ENCODE measurements at regions not wholly inside any gene's neighbourhood (a gene's known extent, or its start where the extent isn't known, plus 50 kb on each side); places are given as distances from the start of the nearest gene placed in this dataset.

DNA sequence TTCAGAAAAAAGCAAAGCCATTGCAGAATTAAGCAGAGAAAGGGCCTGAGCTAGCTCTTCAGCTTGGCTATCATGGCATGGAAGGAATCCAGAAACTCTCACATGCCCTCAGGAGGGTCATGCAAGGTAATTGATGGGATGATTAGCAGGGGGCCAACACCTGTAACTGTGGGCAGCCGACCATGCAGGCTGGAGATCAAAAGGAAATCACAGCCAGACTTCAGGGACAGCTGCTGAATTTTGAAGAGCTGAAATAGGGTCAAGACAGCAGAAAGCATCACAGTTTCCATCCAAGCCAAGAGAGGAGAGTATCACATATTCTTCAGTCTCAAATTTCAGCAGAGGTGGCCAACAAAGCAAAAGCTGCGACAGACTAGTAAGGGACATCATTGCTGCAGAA, 239.6 kb upstream of the STEAP1 start:
- peaks cover 14% of the 10 kb centered on the region for H3K27me3 Mint-ChIP-seq (ENCODE audit: insufficient read depth, unreplicated experiment)

DNA sequence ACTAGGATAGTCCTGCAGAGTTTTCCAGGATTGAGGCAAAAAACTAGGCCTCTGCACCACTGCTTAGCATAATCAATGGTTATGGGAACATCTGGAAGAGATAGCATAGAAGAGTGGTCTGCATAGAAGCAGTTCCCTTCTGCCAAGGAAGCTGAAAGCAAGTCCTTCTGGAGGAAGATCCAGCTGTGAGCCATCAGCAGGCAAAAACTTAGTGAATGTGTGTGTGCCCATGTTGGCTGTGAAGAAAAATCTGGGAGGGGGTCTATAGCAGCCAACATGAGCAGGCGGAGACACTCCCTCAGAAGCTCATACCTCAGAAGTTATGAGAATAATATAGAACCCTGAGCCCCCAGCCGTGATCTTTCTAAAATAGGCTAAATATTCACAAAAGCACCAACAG, 228.1 kb upstream of the STEAP1 start:
- no peak for DNase-seq (ENCODE audit: unreplicated experiment)
- Mint-ChIP-seq H3K9me3 (ENCODE audit: unreplicated experiment) (no peaks in the 10 kb centered on the region), H3K27ac (ENCODE audit: low read depth, unreplicated experiment) (no peak overlapping the region), H3K36me3 (ENCODE audit: insufficient read depth, unreplicated experiment) (peaks cover 7% of the 10 kb centered on the region), H3K4me3 (ENCODE audit: unreplicated experiment) (no peak overlapping the region), H3K27me3 (ENCODE audit: insufficient read depth, unreplicated experiment) (no peaks in the 10 kb centered on the region), H3K4me1 (ENCODE audit: insufficient read depth, unreplicated experiment) (no peaks in the 10 kb centered on the region)
- POLR2A ChIA-PET: no interaction called here
- TF ChIP-seq, protein P1, sequence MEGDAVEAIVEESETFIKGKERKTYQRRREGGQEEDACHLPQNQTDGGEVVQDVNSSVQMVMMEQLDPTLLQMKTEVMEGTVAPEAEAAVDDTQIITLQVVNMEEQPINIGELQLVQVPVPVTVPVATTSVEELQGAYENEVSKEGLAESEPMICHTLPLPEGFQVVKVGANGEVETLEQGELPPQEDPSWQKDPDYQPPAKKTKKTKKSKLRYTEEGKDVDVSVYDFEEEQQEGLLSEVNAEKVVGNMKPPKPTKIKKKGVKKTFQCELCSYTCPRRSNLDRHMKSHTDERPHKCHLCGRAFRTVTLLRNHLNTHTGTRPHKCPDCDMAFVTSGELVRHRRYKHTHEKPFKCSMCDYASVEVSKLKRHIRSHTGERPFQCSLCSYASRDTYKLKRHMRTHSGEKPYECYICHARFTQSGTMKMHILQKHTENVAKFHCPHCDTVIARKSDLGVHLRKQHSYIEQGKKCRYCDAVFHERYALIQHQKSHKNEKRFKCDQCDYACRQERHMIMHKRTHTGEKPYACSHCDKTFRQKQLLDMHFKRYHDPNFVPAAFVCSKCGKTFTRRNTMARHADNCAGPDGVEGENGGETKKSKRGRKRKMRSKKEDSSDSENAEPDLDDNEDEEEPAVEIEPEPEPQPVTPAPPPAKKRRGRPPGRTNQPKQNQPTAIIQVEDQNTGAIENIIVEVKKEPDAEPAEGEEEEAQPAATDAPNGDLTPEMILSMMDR (IDR thresholded peaks at IDR 0.05; ENCODE audit: unreplicated experiment): no peak
- BruUV-seq (replicated peaks): no TSS peak
- CTCF ChIA-PET: no interaction called here
- intact Hi-C loops (cut with micrococcal nuclease): no loop called here

More for the DNA sequence above, 239.6 kb upstream of the STEAP1 start:
- H3K4me1 Mint-ChIP-seq (ENCODE audit: insufficient read depth, unreplicated experiment): no peaks in the 10 kb centered on the region
- H3K4me3 Mint-ChIP-seq (ENCODE audit: unreplicated experiment): no peak overlapping the region
- TF ChIP-seq, protein P1 (IDR thresholded peaks at IDR 0.05; ENCODE audit: unreplicated experiment): no peak
- no peaks in the 10 kb centered on the region for H3K36me3 Mint-ChIP-seq (ENCODE audit: insufficient read depth, unreplicated experiment)
- no peak for DNase-seq (ENCODE audit: unreplicated experiment)
- POLR2A ChIA-PET: no interaction called here
- H3K27ac Mint-ChIP-seq (ENCODE audit: low read depth, unreplicated experiment): no peak overlapping the region
- H3K9me3 Mint-ChIP-seq (ENCODE audit: unreplicated experiment): no peaks in the 10 kb centered on the region
- intact Hi-C loops (cut with micrococcal nuclease): no loop called here
- BruUV-seq (replicated peaks): no TSS peak
- CTCF ChIA-PET: interaction anchor here (0.6 kb wide), 1 partner anchor 117 kb away, joined by 3 read pairs; no protein-coding TSS in a partner anchor

DNA sequence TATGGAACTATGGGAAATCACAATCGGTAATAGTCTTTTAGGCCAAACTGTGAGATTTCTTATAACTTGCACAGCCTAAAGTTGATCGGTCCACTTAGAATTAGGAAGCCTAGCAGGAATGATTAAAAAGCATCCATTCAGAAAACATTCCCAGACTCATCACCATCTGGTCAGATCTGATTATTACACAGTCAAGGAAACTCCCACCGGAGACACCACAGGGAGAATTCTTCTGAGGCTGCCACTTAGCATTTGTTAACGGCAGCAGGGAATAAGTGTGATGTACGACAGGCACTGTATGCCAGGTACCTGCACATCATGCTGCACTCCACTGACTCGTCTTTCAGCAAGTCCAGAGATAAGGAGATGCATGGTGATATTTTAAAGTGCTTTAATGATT, 227.6 kb upstream of the STEAP1 start:
- no peaks in the 10 kb centered on the region for H3K4me1 Mint-ChIP-seq (ENCODE audit: insufficient read depth, unreplicated experiment)
- no peak overlapping the region for H3K27ac Mint-ChIP-seq (ENCODE audit: low read depth, unreplicated experiment)
- peaks cover 7% of the 10 kb centered on the region for H3K36me3 Mint-ChIP-seq (ENCODE audit: insufficient read depth, unreplicated experiment)
- no peaks in the 10 kb centered on the region for H3K9me3 Mint-ChIP-seq (ENCODE audit: unreplicated experiment)
- CTCF ChIA-PET: no interaction called here
- POLR2A ChIA-PET: no interaction called here
- intact Hi-C loops (cut with micrococcal nuclease): no loop called here
- no peak for DNase-seq (ENCODE audit: unreplicated experiment)
- TF ChIP-seq, protein P1 (IDR thresholded peaks at IDR 0.05; ENCODE audit: unreplicated experiment): no peak
- H3K27me3 Mint-ChIP-seq (ENCODE audit: insufficient read depth, unreplicated experiment): no peaks in the 10 kb centered on the region
- no TSS peak for BruUV-seq (replicated peaks)
- no peak overlapping the region for H3K4me3 Mint-ChIP-seq (ENCODE audit: unreplicated experiment)

DNA sequence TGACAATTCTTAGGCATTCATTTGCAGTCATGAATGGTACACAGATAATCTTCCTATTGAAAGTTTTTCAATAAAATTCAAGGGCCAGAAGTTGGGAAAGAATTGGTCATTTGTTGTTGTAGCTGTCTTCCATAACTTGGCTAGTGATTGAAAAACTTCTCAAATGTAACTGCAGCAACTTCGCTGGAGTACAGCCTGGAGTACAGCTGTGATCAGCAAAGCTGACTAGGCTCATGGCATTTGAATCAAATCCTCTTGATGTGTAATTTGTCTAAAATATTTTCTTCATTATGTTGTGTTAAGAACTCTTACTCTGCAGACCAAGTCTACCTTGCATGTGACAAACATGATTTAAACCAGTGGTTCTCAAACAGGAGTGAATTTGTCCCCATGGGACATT, 226.5 kb upstream of the STEAP1 start:
- TF ChIP-seq, protein P1 (IDR thresholded peaks at IDR 0.05; ENCODE audit: unreplicated experiment): no peak
- Mint-ChIP-seq H3K27ac (ENCODE audit: low read depth, unreplicated experiment) (no peak overlapping the region), H3K36me3 (ENCODE audit: insufficient read depth, unreplicated experiment) (peaks cover 7% of the 10 kb centered on the region), H3K4me1 (ENCODE audit: insufficient read depth, unreplicated experiment) (no peaks in the 10 kb centered on the region), H3K27me3 (ENCODE audit: insufficient read depth, unreplicated experiment) (no peaks in the 10 kb centered on the region), H3K4me3 (ENCODE audit: unreplicated experiment) (no peak overlapping the region), H3K9me3 (ENCODE audit: unreplicated experiment) (no peaks in the 10 kb centered on the region)
- no TSS peak for BruUV-seq (replicated peaks)
- DNase-seq (ENCODE audit: unreplicated experiment): no peak
- intact Hi-C loops (cut with micrococcal nuclease): no loop called here
- ChIA-PET POLR2A (no interaction called here), CTCF (no interaction called here)
